GM18867 (cell line): ENCODE measurements at regions not wholly inside any gene's neighbourhood (a gene's known extent, or its start where the extent isn't known, plus 50 kb on each side); places are given as distances from the start of the nearest gene placed in this dataset.

Experiments
- ATAC-seq: cut with Tn5 transposase; IDR thresholded peaks from one replicate; pipeline ENCODE4 v1.9.1; 2021; ENCODE audit warnings: mild to moderate bottlenecking, moderate library complexity; ENCODE audit not compliant: unreplicated experiment

DNA sequence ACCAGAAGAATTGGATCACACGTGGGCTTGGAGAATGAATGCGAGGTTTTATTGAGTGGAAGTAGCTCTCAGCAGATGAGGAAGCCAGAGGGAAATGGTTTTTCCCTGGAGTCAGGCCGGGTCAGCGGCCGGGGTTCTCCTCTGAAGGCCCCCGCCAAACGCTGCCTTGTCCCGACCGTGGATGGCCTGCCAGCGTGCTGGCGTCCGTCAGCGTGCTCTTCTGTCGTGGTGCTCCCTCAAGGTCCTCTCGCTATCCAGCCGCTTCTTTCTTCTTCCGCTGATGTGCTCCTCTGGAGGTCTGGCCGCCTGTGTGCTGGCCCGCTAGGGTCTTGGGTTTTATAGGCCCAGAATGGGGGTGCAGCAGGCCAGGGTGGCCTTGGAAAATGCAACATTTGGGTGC is 632.2 kb downstream of the TRAM1L1 start:
- ATAC-seq = no peak

DNA sequence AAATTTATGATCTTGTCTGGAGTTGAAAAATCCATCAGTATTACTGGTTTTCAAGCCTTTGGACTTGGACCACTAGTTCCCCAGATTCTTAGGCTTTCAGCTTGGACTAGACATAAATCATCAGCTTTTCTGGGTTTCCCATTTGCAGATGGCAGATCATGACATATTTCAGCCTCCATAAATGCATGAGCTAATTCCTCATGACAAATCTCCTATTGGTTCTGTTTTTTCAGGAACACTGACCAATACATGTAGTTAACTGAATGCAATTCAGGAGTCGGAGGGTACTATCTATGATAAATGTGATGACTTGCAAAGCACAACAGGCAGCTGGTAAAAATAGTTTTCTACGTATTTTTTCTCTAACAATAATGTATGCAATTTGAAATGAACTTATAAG is 635.6 kb downstream of the TRAM1L1 start:
- ATAC-seq = no peak

DNA sequence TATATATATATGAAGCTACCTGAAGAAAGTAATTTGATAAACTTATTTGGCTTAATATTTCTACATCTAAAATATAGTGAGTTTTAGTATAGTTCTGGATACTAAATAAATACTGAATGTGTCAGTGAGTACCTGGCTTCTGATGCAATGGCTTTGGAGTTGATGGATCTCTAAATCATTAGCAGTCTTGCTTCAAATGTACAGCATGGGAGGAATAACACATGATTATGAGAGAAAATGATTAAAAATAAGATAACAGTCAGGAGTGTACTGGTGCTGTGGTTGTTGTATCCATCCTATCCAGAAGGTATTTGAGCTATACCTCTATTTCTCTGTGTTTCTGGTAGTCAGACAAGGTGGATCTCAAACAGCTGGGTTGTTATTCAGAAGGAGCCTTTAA is 641.3 kb downstream of the TRAM1L1 start:
- ATAC-seq = no peak

DNA sequence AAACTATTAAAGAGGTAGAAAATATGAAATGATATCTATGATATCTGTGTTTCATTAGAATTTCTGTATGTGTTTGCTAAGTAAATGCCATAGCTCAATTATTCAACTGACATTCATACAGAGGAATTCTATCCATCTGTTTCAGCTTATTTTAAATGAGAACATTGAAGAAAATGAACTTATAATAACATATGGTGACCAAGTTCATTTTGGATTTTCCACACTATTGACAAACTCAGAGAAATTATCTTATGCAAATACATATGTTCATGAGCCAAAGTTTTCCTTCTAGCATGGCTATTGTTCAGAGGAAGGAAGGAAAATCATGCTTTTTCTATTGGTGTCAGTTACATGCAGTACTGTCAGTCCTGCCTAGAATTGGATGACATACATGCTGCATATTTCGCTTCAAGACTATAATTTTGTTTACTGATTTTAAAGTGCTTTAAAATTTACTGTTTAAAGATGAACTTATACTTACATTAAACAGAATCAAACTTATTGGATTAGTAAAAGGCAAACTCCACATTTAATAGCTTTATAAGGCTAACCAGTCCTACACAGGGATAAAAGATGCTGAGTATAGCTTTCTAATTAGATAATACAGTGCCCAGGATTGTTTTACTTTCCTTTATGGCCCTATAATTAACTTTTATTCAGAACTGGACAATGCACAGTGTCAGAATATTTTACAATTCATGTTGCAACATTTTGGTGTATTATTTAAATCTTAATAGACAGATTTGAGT is 646.2 kb downstream of the TRAM1L1 start:
- no peak for ATAC-seq

DNA sequence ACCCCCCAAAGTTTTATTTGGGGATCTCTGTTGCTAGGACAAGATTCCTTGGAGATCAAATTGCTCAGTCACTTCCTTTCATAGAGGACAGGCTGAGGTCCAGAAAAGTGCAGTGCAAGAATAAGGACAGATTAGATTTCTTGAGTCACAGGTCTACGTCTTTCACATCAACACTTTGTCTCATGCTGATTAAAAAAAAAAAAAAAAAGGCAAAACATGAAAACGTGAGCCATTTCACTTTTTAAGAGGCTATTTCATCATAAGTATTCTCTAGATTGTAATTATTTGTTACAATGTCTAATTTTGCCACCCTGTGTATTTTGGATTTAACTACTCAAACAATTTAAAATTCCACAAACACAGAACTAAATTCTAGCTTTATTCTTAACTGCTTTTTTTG is 647.0 kb downstream of the TRAM1L1 start:
- no peak for ATAC-seq

DNA sequence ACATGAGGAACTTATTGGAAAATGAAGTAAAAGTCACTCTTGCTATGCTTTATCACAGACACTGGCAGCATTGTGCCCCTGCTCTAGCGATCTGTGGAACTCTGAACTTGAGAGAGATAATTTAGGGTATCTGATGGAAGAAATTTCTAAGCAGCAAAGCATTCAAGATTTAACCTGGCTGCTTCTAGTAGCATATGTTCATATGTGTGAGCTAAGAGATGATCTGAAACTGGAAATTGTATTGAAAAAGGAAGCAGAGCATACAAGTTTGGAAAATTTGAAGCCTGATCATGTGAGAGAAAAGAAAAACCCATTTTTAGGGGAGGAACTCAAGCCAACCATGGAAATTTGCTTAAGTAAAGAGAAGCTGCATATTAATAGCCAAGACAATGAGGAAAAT is 657.7 kb downstream of the TRAM1L1 start:
- no peak for ATAC-seq

DNA sequence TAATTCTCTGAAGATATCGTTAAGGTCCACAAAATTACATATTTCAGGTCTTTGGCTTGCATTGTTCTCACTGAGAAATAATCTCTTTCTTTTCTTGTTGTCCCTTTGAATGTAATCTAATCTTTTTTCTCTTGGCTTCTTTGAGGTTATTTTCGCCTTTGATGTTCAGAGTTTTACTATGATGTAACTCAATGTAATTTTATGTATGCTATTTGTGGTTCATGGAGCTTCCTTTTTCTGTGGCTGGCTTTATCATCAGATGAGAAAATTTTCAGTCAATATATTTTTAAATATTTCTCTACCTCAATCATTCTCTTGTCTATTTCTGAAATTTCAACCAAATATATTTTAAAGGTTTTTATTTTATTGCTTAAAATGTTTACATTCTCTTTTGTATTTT is 672.2 kb downstream of the TRAM1L1 start:
- no peak for ATAC-seq

DNA sequence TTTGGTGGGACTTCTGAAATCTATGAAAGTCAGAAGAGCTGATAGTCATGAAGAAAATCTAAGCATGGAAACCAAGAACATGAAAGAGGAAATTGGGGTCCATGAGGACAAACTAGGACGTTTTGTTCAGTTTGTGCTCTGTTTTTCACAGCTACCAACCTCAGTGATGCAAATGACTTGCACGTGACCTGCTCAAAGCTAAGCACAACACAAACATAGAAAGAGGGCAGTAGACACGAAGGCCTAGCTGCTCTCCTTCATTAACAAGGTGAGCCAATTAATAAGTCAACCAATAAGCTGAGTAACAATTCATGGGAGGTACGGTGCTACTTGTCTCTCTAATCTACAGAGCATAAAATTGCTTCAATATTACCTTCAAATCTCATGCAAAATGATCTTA is 684.1 kb downstream of the TRAM1L1 start:
- ATAC-seq = peak; percentile 58

DNA sequence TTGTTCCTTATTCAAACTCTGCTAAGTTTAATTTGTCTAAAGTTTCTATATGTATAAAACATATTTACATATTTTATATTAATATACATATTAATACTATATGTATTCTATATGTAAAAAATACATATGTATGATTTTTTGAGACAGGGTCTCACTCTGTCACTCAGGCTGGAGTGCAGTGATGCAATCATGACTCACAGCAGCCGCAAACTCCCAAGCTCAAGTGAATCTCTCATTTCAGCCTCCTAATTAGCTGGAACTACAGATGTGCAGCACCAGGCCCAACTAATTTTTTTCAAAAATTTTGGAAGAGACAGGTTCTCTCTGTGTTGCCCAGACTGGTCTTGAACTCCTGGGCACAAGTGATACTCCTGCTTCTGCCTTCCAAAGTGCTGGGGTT is 684.9 kb downstream of the TRAM1L1 start:
- no peak for ATAC-seq

DNA sequence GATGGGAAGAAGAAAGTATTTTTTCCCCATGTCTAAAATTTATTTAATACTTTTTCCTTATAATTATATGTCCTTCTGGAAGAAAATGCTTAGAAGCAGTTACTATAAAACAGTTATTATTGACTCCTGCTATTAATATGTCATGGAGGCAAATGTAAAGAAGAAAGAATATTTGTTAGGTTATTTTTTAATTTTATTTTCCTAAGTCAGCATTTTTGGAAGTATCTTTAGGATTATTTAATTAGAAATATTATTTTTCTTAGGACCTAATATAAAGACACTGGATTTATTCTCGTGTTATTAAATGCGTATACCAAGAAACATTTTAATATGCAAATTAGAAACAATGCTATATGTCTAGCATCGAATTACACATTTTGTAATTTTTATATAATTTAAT is 687.7 kb downstream of the TRAM1L1 start:
- no peak for ATAC-seq

DNA sequence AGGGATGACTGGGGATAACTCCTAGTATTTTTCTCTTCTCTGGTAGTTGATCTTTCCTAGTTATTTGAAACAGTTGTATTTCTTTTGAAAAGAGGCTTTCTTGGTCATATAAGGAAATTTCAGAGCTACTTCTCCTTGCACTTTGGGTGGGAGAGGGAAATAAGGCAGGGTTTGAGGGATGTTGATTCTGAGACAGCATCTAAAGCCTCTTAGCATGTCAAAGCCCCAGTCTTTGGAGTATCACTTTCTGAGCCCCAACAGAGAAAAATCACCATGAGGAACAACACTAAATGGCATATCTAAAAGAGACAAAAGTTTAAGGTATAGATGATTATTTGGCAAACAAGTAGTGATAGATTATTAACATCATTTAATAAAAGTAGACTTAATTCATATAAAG is 688.1 kb downstream of the TRAM1L1 start:
- ATAC-seq = no peak

DNA sequence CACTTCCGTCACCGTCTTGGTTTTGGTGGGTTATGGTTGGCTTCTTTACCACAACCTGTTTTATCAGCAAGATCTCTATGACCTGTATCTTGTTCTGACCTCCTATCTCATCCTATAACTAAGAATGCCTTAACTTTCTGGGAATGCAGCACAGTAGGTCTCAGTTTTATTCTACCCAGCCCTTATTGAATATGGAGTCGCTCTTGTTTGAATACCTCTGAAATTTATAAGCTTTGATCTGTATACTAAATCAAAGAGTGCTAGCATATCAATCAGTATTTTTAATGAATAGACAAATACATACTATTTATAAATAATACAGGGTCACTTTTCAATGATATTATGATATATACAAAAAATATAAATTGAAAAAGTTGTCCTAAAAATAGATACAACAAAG is 690.0 kb downstream of the TRAM1L1 start:
- no peak for ATAC-seq

DNA sequence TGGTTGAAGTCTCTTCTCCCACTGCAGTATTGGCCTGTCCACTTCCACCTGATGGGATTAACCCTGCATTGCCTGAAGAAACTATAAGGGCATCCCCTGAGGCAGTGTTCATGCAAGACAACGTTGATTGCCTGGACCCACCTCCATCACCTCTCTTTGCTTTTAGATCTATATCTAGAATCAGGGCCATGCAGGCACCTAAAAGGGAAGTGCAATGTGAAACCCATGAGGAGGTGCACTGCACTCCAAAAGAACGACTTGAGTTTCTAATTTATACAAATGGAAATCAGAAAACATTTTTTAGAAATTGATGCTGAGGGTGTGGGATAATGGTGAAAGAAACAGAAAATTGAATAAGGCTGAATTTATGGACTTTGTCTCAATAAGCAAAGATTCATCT is 694.4 kb downstream of the TRAM1L1 start:
- no peak for ATAC-seq

DNA sequence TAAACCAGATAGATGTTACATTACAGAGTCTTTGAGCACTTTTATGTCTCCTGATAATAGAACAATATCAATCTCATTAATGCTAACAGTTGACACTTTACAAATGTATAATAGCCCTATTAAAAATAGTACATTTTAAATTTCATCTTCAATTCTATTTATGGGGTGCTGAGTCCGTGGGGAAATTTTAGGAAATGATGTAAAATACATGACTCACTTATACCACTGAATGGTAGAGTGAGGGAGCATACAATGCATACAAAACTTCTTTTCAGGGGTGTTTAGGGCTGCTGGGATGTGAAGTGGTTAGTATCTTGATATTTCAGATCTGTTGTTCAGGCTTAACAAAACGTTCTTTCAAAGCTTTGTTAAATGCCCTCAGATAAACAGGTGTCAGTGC is 696.2 kb downstream of the TRAM1L1 start:
- ATAC-seq = no peak

DNA sequence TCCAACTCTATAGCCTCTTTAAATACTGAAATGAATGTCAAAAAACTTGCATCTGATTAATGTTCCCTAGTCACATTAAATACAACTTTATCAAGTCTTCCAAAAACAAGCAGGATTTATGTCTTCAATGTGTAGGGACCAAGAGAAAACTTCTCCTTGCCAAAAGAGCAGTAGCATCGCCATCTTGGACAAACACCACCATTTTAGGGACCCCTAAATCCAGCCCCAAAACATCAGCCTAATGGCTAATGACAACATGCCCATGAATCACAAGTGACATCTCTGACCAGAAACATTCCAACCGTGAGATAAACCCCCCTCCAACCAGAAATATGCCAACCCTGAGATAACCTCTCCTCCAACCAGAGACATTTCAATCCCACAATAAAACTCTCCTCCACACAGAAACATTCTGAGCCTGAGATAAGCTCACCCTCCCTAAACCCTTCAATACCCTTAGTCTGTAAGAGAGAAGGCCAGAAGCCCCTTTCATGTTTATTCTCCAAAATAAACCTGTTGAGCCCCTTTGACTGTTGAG is 697.4 kb downstream of the TRAM1L1 start:
- ATAC-seq = no peak

DNA sequence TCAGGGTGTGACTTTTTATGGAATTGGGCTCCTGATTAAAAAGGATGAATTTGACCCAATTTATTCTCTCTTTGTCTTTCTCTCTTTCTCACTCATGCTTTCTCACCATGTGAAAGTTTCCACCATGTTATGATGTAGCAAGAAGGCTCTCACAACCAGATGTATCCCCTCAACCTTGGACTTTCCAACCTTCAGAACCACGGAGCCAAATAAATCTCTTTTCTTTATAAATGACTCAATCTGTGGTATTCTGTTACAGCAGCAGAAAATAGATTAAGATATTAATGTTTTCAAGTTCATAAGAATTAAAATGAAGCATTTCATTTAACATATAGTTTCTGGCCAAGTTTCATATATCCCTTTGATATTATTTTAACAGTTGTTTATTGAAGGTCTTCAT is 698.5 kb downstream of the TRAM1L1 start:
- no peak for ATAC-seq

DNA sequence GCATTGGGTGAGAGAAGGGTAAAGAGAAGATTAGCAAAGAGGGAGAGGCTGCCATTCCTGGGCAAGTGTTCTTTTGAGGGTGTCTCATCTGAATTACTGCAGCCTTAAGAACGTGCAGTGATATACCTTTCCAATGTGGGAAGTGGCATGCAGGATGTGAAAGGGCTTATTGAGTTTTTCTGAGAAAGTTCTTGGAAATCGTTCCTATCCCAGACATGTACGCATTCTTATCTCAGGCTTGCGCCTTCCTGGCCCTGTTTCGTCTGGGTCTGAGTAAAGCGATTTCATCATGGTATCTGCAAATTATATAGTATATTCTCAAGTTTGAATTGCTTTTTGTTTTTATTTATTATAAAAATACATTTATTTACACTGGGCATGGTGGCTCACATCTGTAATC is 699.8 kb downstream of the TRAM1L1 start:
- no peak for ATAC-seq

DNA sequence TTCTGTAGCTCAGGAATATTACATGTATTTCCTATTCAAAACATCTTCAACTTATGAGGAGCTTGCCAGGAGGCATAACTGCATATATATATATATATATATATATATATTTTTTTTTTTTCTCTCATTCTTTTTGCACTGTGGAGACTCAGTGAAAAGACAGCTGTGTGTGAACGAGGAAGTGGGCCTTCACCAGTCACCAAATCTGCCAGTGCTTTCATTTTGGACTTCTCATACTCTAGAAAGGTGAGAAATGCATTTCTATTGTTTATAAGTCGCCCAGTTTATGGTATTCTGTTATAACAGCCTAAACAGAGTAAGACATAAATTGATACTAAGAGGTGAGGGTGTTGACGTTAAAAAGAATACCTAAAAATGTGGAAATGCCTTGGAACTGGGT is 710.6 kb downstream of the TRAM1L1 start:
- ATAC-seq = peak; percentile 91

DNA sequence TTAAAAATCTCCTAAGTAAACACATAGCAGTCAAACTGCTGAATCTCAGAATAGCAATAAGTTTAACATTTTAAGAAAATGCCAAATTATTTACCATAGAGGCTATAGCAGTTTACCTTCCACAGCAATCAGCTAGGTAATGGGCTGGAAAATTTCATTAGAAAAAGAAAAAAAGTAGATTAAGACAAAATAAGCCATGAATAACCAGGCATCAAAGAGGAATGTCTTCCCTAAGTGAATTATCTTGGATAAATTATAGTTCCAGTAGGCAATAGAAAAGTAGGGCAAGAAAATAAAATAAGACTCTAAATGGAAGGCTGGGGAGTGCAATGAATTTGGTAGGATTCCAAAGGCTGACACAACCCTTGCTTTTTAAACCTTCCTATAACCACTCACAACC is 722.8 kb downstream of the TRAM1L1 start:
- ATAC-seq = no peak

DNA sequence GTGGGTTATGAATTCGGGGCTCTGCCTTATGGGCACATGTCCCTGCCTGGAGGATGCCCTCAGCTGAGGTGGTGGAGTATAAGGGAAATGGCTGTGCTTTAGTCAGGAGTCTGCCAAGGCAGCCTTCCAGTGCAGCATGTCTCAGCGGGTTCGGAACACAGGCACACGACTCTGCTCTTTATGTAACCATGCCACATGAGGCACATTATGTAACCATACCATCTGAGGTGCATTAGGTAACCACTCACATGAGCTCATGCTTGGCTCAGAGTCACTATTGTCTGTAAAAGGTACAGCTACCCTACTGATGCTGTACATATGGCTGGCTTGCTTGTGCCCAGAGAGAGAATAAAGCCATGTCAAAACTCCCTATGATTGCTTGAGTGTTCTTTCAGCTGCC is 723.6 kb downstream of the TRAM1L1 start:
- ATAC-seq = no peak

DNA sequence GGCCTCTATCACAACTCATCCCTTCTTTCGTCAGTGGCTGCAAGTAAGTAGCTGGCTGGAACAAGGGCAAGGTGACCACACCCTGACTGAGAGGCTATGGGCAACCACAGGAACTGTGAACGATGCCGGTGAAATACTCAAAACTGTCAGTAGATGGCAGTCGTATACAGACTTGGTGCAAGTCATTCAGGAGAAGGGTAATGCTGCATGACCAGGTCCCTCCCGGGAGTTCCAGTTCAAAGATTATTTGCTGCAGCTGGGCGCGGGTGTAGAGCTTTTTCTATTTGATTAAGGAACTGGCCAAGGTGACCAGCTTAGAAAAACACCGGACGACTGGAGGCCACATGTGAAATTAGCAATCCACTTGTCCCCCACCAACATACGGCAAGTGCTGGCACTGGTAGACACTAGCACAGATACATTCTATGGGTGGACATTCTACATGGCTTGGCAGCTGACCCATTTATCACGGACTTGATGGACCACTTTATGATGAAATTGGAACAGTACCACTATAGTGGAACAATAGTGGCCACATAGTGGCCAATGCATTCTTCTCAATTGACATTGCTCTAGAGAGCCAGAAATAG is 726.6 kb downstream of the TRAM1L1 start:
- peak; percentile 97 for ATAC-seq

DNA sequence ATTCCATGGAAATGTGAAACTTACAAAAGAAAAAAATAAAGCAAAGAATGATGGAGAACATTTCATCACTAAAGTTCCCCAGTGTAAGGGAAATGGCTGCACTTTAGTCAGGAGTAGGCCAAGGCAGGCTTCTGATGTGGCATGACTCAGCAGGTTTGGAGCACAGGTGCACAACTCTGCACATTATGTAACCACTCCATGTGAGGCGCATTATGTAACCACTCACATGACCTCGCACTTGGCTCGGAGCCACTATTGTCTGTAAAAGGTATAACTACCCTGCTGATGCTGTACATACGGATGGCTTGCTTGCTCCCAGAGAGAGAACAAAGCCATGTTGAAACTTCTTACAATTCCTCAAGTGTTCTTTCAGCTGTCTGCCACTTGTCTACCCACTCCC is 727.6 kb downstream of the TRAM1L1 start:
- peak; percentile 32 for ATAC-seq

DNA sequence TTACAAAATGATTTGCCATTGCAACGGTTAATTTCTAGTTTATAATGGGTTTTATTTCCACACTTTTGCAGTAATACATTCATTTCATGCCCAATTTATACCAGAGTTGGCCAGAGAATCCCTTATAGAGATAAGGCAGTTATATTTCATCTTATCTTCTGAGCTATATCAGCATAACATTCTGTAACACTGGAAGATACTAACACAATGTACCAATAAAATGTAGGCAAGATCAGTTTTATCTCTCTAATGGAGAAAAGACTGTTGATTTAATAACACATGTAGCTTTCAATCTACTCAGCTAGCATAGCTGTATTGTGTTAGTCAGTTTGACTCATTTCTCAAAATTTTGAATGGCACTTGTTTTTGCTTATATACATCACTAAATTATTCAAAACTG is 738.6 kb downstream of the TRAM1L1 start:
- no peak for ATAC-seq
